Urinary bladder (tissue), 3 donors: ENCODE measurements at regions not wholly inside any gene's neighbourhood (a gene's known extent, or its start where the extent isn't known, plus 50 kb on each side); places are given as distances from the start of the nearest gene placed in this dataset.
A peak's percentile ranks its signal among the peaks of the same experiment; 100 is the strongest.

Experiments
- DNase-seq: peaks from one replicate; pipeline ENCODE4 v3.0.0-alpha.2; 2015; ENCODE audit errors: extremely low spot score
- H3K27ac ChIP-seq: one replicate; pipeline ENCODE4 v1.5.1; 2013; ENCODE audit warnings: low read depth, mild to moderate bottlenecking, moderate library complexity
- H3K36me3 ChIP-seq: one replicate; pipeline ENCODE4 v1.6.1; 2013; ENCODE audit warnings: mild to moderate bottlenecking, moderate library complexity; ENCODE audit not compliant: insufficient read depth
- H3K4me1 ChIP-seq: one replicate; pipeline ENCODE4 v1.6.1; 2013; ENCODE audit warnings: mild to moderate bottlenecking, moderate library complexity; ENCODE audit not compliant: insufficient read depth
- H3K4me3 ChIP-seq: one replicate; pipeline ENCODE4 v1.5.1; 2013; ENCODE audit warnings: low read depth, low read length
- WGBS: extraction: QIAGEN DNeasy Blood & Tissue Kit; methylation state at CpG from one replicate; pipeline ENCODE4 v1.1.7; 2013; 5-methylcytosine and 5-hydroxymethylcytosine counted together
- donor health status: healthy with polysubstance abuse.
- donor health status: healthy.

DNA sequence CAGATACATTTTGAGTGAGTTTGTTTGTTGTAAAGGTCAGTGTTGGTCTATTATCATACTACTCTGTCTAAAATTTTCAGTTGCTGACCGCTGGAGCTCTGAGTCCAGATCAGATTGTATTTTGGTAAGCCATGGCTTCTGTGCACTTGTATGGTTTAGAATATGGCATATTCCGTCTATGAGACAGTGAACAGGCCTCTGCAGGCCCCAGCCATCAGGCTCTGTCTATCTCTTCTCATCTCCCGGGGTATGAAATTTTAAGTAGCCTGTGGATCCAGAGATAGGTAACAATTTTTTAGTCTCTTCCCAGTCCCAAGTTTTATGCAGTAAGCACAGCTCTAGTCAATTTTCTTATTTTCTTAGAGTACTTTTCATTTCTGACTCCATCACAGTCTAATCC, 1929.1 kb upstream of the SEL1L start:
- no peak overlapping the region for H3K4me3 ChIP-seq
- WGBS = 94% methylated on average over 3 of the region's 3 CpGs
- no peak overlapping the region for H3K27ac ChIP-seq
- no peaks in the 10 kb centered on the region for H3K4me1 ChIP-seq
- no peaks in the 10 kb centered on the region for H3K36me3 ChIP-seq
- DNase-seq = no peak

- Histone ChIP-seq H3K4me3 (no peak overlapping the region), H3K36me3 (no peaks in the 10 kb centered on the region), H3K4me1 (no peaks in the 10 kb centered on the region), H3K27ac (no peak overlapping the region)
- no peak for DNase-seq
- WGBS = 62% methylated on average over 4 of the region's 4 CpGs
Observed at GRCh38 chr14:83463500-83464098, 1929.9 kb upstream of the SEL1L start.

- Histone ChIP-seq H3K27ac (no peak overlapping the region), H3K36me3 (no peaks in the 10 kb centered on the region), H3K4me1 (no peaks in the 10 kb centered on the region), H3K4me3 (no peak overlapping the region)
- WGBS = 78% methylated on average over 3 of the region's 3 CpGs
- no peak for DNase-seq
Observed at GRCh38 chr14:83467811-83468210, 1934.2 kb upstream of the SEL1L start.

- H3K4me1 ChIP-seq = no peaks in the 10 kb centered on the region
- H3K36me3 ChIP-seq = no peaks in the 10 kb centered on the region
- H3K4me3 ChIP-seq = no peak overlapping the region
- 25% methylated on average over 4 of the region's 4 CpGs for WGBS
- DNase-seq = peak; percentile 64
- H3K27ac ChIP-seq = no peak overlapping the region
Observed at GRCh38 chr14:83470466-83470865, 1936.8 kb upstream of the SEL1L start.

GRCh38 chr14:83470959-83471695, 1937.5 kb upstream of the SEL1L start:
- DNase-seq = no peak
- Histone ChIP-seq H3K36me3 (no peaks in the 10 kb centered on the region), H3K4me1 (no peaks in the 10 kb centered on the region), H3K4me3 (no peak overlapping the region), H3K27ac (no peak overlapping the region)
- 91% methylated on average over 1 of the region's 1 CpG for WGBS

GRCh38 chr14:83473416-83474235, 1940.0 kb upstream of the SEL1L start:
- WGBS = 81% methylated on average over 3 of the region's 3 CpGs
- no peak overlapping the region for H3K27ac ChIP-seq

GRCh38 chr14:83478741-83479140, 1945.1 kb upstream of the SEL1L start:
- no peak overlapping the region for H3K4me3 ChIP-seq
- no peaks in the 10 kb centered on the region for H3K36me3 ChIP-seq
- 78% methylated on average over 6 of the region's 6 CpGs for WGBS
- H3K4me1 ChIP-seq = no peaks in the 10 kb centered on the region
- DNase-seq = no peak
- H3K27ac ChIP-seq = no peak overlapping the region

More at GRCh38 chr14:83473416-83474235, 1940.0 kb upstream of the SEL1L start:
- Histone ChIP-seq H3K4me1 (no peaks in the 10 kb centered on the region), H3K36me3 (no peaks in the 10 kb centered on the region), H3K4me3 (no peak overlapping the region)
- no peak for DNase-seq

GRCh38 chr14:83483063-83483462, 1949.4 kb upstream of the SEL1L start:
- 59% methylated on average over 1 of the region's 1 CpG for WGBS
- DNase-seq = no peak
- H3K27ac ChIP-seq = no peak overlapping the region
- H3K36me3 ChIP-seq = no peaks in the 10 kb centered on the region
- no peaks in the 10 kb centered on the region for H3K4me1 ChIP-seq
- no peak overlapping the region for H3K4me3 ChIP-seq

GRCh38 chr14:83485591-83485990, 1951.9 kb upstream of the SEL1L start:
- Histone ChIP-seq H3K4me1 (no peaks in the 10 kb centered on the region), H3K36me3 (no peaks in the 10 kb centered on the region), H3K27ac (no peak overlapping the region), H3K4me3 (no peak overlapping the region)
- no peak for DNase-seq

DNA sequence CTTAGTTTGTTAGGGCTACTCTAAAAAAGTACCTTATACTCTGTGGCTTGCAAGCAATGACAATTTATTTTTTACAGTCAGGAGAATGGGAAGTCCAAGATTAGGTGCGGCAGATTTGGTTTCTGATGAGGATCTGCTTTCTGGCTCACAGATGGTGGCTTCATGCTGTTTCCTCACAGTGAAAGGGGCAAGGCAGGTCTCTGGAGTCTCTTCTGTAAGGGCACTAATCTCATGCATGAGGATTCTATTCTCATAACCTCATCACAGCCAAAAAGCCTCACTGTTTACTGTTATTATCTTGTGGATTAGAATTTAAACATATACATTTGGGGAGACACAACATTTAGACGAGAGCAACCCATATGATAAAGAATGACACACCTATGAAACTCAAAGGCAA, 1957.4 kb upstream of the SEL1L start:
- 77% methylated on average over 2 of the region's 2 CpGs for WGBS
- no peak overlapping the region for H3K4me3 ChIP-seq
- H3K36me3 ChIP-seq = no peaks in the 10 kb centered on the region
- DNase-seq = no peak
- H3K4me1 ChIP-seq = no peaks in the 10 kb centered on the region
- H3K27ac ChIP-seq = no peak overlapping the region

- no peak overlapping the region for H3K27ac ChIP-seq
- DNase-seq = peak; percentile 36
- H3K36me3 ChIP-seq = no peaks in the 10 kb centered on the region
- WGBS = 73% methylated on average over 3 of the region's 3 CpGs
- H3K4me3 ChIP-seq = no peak overlapping the region
- H3K4me1 ChIP-seq = no peaks in the 10 kb centered on the region
Observed at GRCh38 chr14:83520837-83521236, 1987.2 kb upstream of the SEL1L start.

DNA sequence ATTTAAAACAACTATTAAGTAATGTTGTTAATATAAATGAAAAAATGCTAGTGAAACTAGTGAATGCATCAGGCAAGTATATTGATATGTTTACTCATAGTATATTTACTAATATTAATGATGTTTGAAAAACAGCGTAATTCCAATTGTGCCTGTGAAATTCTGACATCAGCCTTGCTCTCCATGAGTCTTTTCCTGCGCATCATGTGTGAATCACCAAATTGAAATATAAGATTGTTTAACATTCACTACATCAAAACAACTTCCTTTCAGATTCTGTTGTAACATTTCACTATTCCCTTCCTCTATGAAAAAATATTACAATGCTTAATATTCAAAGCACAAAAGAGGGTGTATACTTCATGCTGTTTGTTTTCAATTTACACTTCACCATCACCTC, 1995.9 kb upstream of the SEL1L start:
- no peak overlapping the region for H3K27ac ChIP-seq
- DNase-seq = no peak
- H3K4me1 ChIP-seq = no peaks in the 10 kb centered on the region
- whole genome bisulfite sequencing = 98% methylated on average over 2 of the region's 2 CpGs
- H3K4me3 ChIP-seq = no peak overlapping the region
- no peaks in the 10 kb centered on the region for H3K36me3 ChIP-seq

GRCh38 chr14:83533734-83534133, 1996.2 kb upstream of the FLRT2 start:
- Histone ChIP-seq H3K4me1 (no peaks in the 10 kb centered on the region), H3K4me3 (no peak overlapping the region), H3K36me3 (no peaks in the 10 kb centered on the region), H3K27ac (no peak overlapping the region)
- no peak for DNase-seq

- Histone ChIP-seq H3K4me1 (no peaks in the 10 kb centered on the region), H3K36me3 (no peaks in the 10 kb centered on the region), H3K4me3 (no peak overlapping the region), H3K27ac (no peak overlapping the region)
- WGBS = 34% methylated on average over 1 of the region's 1 CpG
- DNase-seq = no peak
Observed at GRCh38 chr14:83534995-83535394, 1994.9 kb upstream of the FLRT2 start.
